GM12874 (cell line): ENCODE measurements at regions not wholly inside any gene's neighbourhood (a gene's known extent, or its start where the extent isn't known, plus 50 kb on each side); places are given as distances from the start of the nearest gene placed in this dataset.

Experiments
- CTCF ChIP-seq: IDR thresholded peaks from 2 replicates; pipeline ENCODE4 v1.5.1; 2011; ENCODE audit warnings: low read depth, mild to moderate bottlenecking, control low read depth, low read length, moderate library complexity; ENCODE audit not compliant: insufficient read depth

GRCh38 chr5:74412066-74412465 lies 228.5 kb downstream of the ENC1 start:
- no peak for TF ChIP-seq CTCF

- no peak for TF ChIP-seq CTCF
Observed at GRCh38 chr5:74409712-74410111, 230.8 kb downstream of the ENC1 start.

GRCh38 chr5:74409166-74409706 lies 231.3 kb downstream of the ENC1 start:
- TF ChIP-seq CTCF: no peak

- no peak for TF ChIP-seq CTCF
Observed at GRCh38 chr5:74408150-74409043, 232.1 kb downstream of the ENC1 start.

- no peak for TF ChIP-seq CTCF
Observed at GRCh38 chr5:74407701-74408100, 232.8 kb downstream of the ENC1 start.

- no peak for TF ChIP-seq CTCF
Observed at GRCh38 chr5:74406844-74407243, 233.7 kb downstream of the ENC1 start.

GRCh38 chr5:74405593-74405992 lies 234.9 kb downstream of the ENC1 start:
- no peak for TF ChIP-seq CTCF
